Nephron (organoid): ENCODE measurements at regions not wholly inside any gene's neighbourhood (a gene's known extent, or its start where the extent isn't known, plus 50 kb on each side); places are given as distances from the start of the nearest gene placed in this dataset.

Experiments used
- H3K27ac Mint-ChIP-seq, 3 experiments: 2 replicates each; pipeline ENCODE4 v1.8.0; 2020; ENCODE audit warnings: mixed read lengths in 3 of 3, mild to moderate bottlenecking in 2 of 3, moderate library complexity in 1 of 3
- H3K27me3 Mint-ChIP-seq: 2 replicates; pipeline ENCODE4 v1.8.0; 2021; ENCODE audit warnings: low read depth, mild to moderate bottlenecking, moderate library complexity, mixed read lengths
- H3K36me3 Mint-ChIP-seq: 2 replicates; pipeline ENCODE4 v1.8.0; 2020; ENCODE audit warnings: low read depth, mixed read lengths
- H3K4me1 Mint-ChIP-seq: 2 replicates; pipeline ENCODE4 v1.8.0; 2020; ENCODE audit warnings: mixed read lengths
- H3K4me3 Mint-ChIP-seq, 3 experiments: 2 replicates each; pipeline ENCODE4 v1.8.0; 2020; ENCODE audit warnings: mild to moderate bottlenecking in 3 of 3, mixed read lengths in 3 of 3, moderate library complexity in 2 of 3
- H3K9me3 Mint-ChIP-seq: 2 replicates; pipeline ENCODE4 v1.8.0; 2020; ENCODE audit warnings: mixed read lengths
- CTCF ChIP-seq, 3 experiments: fragments of 200-600 bp; sonication (generic); IDR thresholded peaks; one replicate each; pipeline ENCODE4 v1.5.0; 2021; ENCODE audit warnings: antibody characterized with exemption in 3 of 3; ENCODE audit not compliant: unreplicated experiment in 3 of 3

- Mint-ChIP-seq H3K9me3 (peaks cover 7% of the 10 kb centered on the region), H3K4me1 (peaks cover 18% of the 10 kb centered on the region), H3K27me3 (no peaks in the 10 kb centered on the region), H3K4me3 (no peak overlapping the region), H3K36me3 (peaks cover 33% of the 10 kb centered on the region), H3K27ac (no peak overlapping the region)
- no peak for TF ChIP-seq CTCF (IDR thresholded peaks at IDR 0.05; ENCODE audit: unreplicated experiment in 3 of 3)
Observed at GRCh38 chr20:19855416-19855815, 97.4 kb downstream of the RIN2 start.

- no peaks in the 10 kb centered on the region for H3K27me3 Mint-ChIP-seq
- H3K4me3 Mint-ChIP-seq = no peak overlapping the region
- peaks cover 10% of the 10 kb centered on the region for H3K9me3 Mint-ChIP-seq
- no peak overlapping the region for H3K27ac Mint-ChIP-seq
- no peak for TF ChIP-seq CTCF (IDR thresholded peaks at IDR 0.05; ENCODE audit: unreplicated experiment in 3 of 3)
- no peaks in the 10 kb centered on the region for H3K4me1 Mint-ChIP-seq
- H3K36me3 Mint-ChIP-seq = peaks cover 40% of the 10 kb centered on the region
Observed at GRCh38 chr20:19858466-19859371, 100.7 kb downstream of the RIN2 start.

GRCh38 chr20:19859444-19859843 lies 101.4 kb downstream of the RIN2 start:
- Mint-ChIP-seq H3K27ac (no peak overlapping the region), H3K36me3 (peaks cover 38% of the 10 kb centered on the region)
- TF ChIP-seq CTCF (IDR thresholded peaks at IDR 0.05; ENCODE audit: unreplicated experiment in 3 of 3) = no peak

GRCh38 chr20:19860737-19861136 lies 102.7 kb downstream of the RIN2 start:
- H3K27me3 Mint-ChIP-seq = no peaks in the 10 kb centered on the region
- H3K4me1 Mint-ChIP-seq = no peaks in the 10 kb centered on the region

More at GRCh38 chr20:19859444-19859843, 101.4 kb downstream of the RIN2 start:
- Mint-ChIP-seq H3K4me3 (no peak overlapping the region), H3K27me3 (no peaks in the 10 kb centered on the region), H3K9me3 (peaks cover 8% of the 10 kb centered on the region), H3K4me1 (no peaks in the 10 kb centered on the region)

GRCh38 chr20:19861147-19861759 lies 103.2 kb downstream of the RIN2 start:
- Mint-ChIP-seq H3K36me3 (peaks cover 36% of the 10 kb centered on the region), H3K27me3 (no peaks in the 10 kb centered on the region), H3K9me3 (peaks cover 3% of the 10 kb centered on the region), H3K27ac (no peak overlapping the region), H3K4me1 (no peaks in the 10 kb centered on the region), H3K4me3 (no peak overlapping the region)
- TF ChIP-seq CTCF (IDR thresholded peaks at IDR 0.05; ENCODE audit: unreplicated experiment in 3 of 3) = no peak

More at GRCh38 chr20:19860737-19861136, 102.7 kb downstream of the RIN2 start:
- peaks cover 3% of the 10 kb centered on the region for H3K9me3 Mint-ChIP-seq
- no peak for TF ChIP-seq CTCF (IDR thresholded peaks at IDR 0.05; ENCODE audit: unreplicated experiment in 3 of 3)
- no peak overlapping the region for H3K4me3 Mint-ChIP-seq
- H3K27ac Mint-ChIP-seq = peak overlapping the region in 1 of 3 experiments; percentile 72
- H3K36me3 Mint-ChIP-seq = peaks cover 34% of the 10 kb centered on the region
